Breast epithelium (tissue), 4 donors: ENCODE measurements at regions not wholly inside any gene's neighbourhood (a gene's known extent, or its start where the extent isn't known, plus 50 kb on each side); places are given as distances from the start of the nearest gene placed in this dataset.
"Not testable (repeated sequence)": the region's sequence is repeated elsewhere in the genome, so short reads cannot be mapped to it uniquely, and the experiment has no call there.

ENCODE experiments used
- DNase-seq, 2 donors: peaks; one replicate each; pipeline ENCODE4 v3.0.0-alpha.2; 2019; ENCODE audit warnings: low spot score in 2 of 2
- H3K27ac ChIP-seq, 2 donors: fragments of 200-600 bp; sonication (generic) in 1 of 2; one replicate each; pipeline ENCODE4 v1.5.1; 2016 to 2019; ENCODE audit warnings: mild to moderate bottlenecking in 1 of 2
- H3K27me3 ChIP-seq, 2 donors: fragments of 200-600 bp; sonication (generic) in 1 of 2; one replicate each; pipeline versions ENCODE4 v1.5.1 to v1.6.0; 2017 to 2019; ENCODE audit warnings: control low read depth in 1 of 2, mild to moderate bottlenecking in 1 of 2
- H3K36me3 ChIP-seq: fragments of 200-600 bp; one replicate; pipeline ENCODE4 v1.5.1; 2019
- H3K4me1 ChIP-seq, 2 donors: fragments of 200-600 bp; sonication (generic); one replicate each; pipeline ENCODE4 v1.5.1; 2016 to 2019; ENCODE audit warnings: control low read depth in 1 of 2
- H3K4me3 ChIP-seq, 3 donors: fragments of 200-600 bp; sonication (generic); 1 replicate in 2 of 3; 2 replicates in 1 of 3; pipeline ENCODE4 v1.5.1; 2016 to 2019; ENCODE audit warnings: mild to moderate bottlenecking in 3 of 3, moderate library complexity in 2 of 3
- H3K9me3 ChIP-seq, 2 donors: fragments of 200-600 bp; sonication (generic) in 1 of 2; one replicate each; pipeline ENCODE4 v1.5.1; 2016 to 2019; ENCODE audit warnings: control low read depth in 1 of 2
- CTCF ChIP-seq, 3 donors: fragments of 450-650 bp; IDR thresholded peaks; one replicate each; pipeline ENCODE4 v1.5.1; 2016 to 2017; ENCODE audit warnings: antibody characterized with exemption in 3 of 3, mild to moderate bottlenecking in 3 of 3, moderate library complexity in 3 of 3
- POLR2A ChIP-seq: fragments of 450-650 bp; IDR thresholded peaks from one replicate; pipeline ENCODE4 v1.6.1; 2016; ENCODE audit warnings: antibody characterized with exemption, mild to moderate bottlenecking, moderate library complexity
- POLR2AphosphoS5 ChIP-seq, 3 donors: sonication (generic); formaldehyde crosslinking; IDR thresholded peaks; one replicate each; pipeline ENCODE4 v1.6.1; 2017; ENCODE audit warnings: antibody characterized with exemption in 3 of 3
- intact Hi-C: fragments of 100-400 bp; cut with DNase I; formaldehyde crosslinking; loops from one replicate; pipeline ENCODE4 v1.15.1; 2023; ENCODE audit warnings: low total_unique reads

- H3K36me3 ChIP-seq = no peaks in the 10 kb centered on the region
- no peaks in the 10 kb centered on the region for H3K27me3 ChIP-seq
- DNase-seq = no peak
- H3K27ac ChIP-seq = no peak overlapping the region
- intact Hi-C loops = no loop called here
- H3K9me3 ChIP-seq = no peaks in the 10 kb centered on the region
- TF ChIP-seq POLR2A = no peak
- TF ChIP-seq CTCF (IDR thresholded peaks at IDR 0.05) = no peak
- no peak for TF ChIP-seq POLR2AphosphoS5 (IDR thresholded peaks at IDR 0.05)
- no peak overlapping the region for H3K4me3 ChIP-seq
- no peaks in the 10 kb centered on the region for H3K4me1 ChIP-seq
Measured at GRCh38 chr22:25495285-25495684, 69.2 kb upstream of the GRK3 start.

- Histone ChIP-seq H3K4me3 (no peak overlapping the region), H3K36me3 (no peaks in the 10 kb centered on the region), H3K4me1 (no peaks in the 10 kb centered on the region), H3K9me3 (no peaks in the 10 kb centered on the region), H3K27ac (no peak overlapping the region), H3K27me3 (no peaks in the 10 kb centered on the region)
- TF ChIP-seq POLR2A (no peak), CTCF (IDR thresholded peaks at IDR 0.05) (no peak), POLR2AphosphoS5 (IDR thresholded peaks at IDR 0.05) (no peak)
- DNase-seq = no peak
- intact Hi-C loops = loop anchor here (2.0 kb wide), 1 partner anchor 40 kb away; no protein-coding TSS in a partner anchor
Measured at GRCh38 chr22:25496396-25497064, 67.9 kb upstream of the GRK3 start.

- intact Hi-C loops = loop anchor here (2.0 kb wide), 1 partner anchor 40 kb away; no protein-coding TSS in a partner anchor
- H3K4me1 ChIP-seq = no peaks in the 10 kb centered on the region
Measured at GRCh38 chr22:25497181-25497641, 67.3 kb upstream of the GRK3 start.

GRCh38 chr22:25497716-25498115 lies 66.8 kb upstream of the GRK3 start:
- no peaks in the 10 kb centered on the region for H3K36me3 ChIP-seq
- intact Hi-C loops = loop anchor here (2.0 kb wide), 1 partner anchor 39 kb away; no protein-coding TSS in a partner anchor
- no peak overlapping the region for H3K4me3 ChIP-seq
- TF ChIP-seq POLR2A = no peak
- no peak for TF ChIP-seq POLR2AphosphoS5 (IDR thresholded peaks at IDR 0.05)
- no peak for TF ChIP-seq CTCF (IDR thresholded peaks at IDR 0.05)
- no peaks in the 10 kb centered on the region for H3K4me1 ChIP-seq
- H3K27ac ChIP-seq = peak overlapping the region in 1 of 2 donors; percentile 26
- H3K27me3 ChIP-seq = no peaks in the 10 kb centered on the region
- DNase-seq = no peak
- no peaks in the 10 kb centered on the region for H3K9me3 ChIP-seq

More at GRCh38 chr22:25497181-25497641, 67.3 kb upstream of the GRK3 start:
- Histone ChIP-seq H3K4me3 (no peak overlapping the region), H3K36me3 (no peaks in the 10 kb centered on the region), H3K9me3 (no peaks in the 10 kb centered on the region), H3K27me3 (no peaks in the 10 kb centered on the region), H3K27ac (no peak overlapping the region)
- DNase-seq = no peak
- no peak for TF ChIP-seq POLR2A
- no peak for TF ChIP-seq CTCF (IDR thresholded peaks at IDR 0.05)
- TF ChIP-seq POLR2AphosphoS5 (IDR thresholded peaks at IDR 0.05) = no peak

GRCh38 chr22:25500671-25501070 lies 63.8 kb upstream of the GRK3 start:
- H3K9me3 ChIP-seq, H3K27me3 ChIP-seq, H3K4me1 ChIP-seq, H3K27ac ChIP-seq, H3K36me3 ChIP-seq, intact Hi-C loops, H3K4me3 ChIP-seq, DNase-seq: not testable (repeated sequence)

- H3K27me3 ChIP-seq, H3K4me1 ChIP-seq, H3K27ac ChIP-seq, H3K36me3 ChIP-seq, H3K4me3 ChIP-seq, intact Hi-C loops, DNase-seq, H3K9me3 ChIP-seq: not testable (repeated sequence)
Measured at GRCh38 chr22:25504017-25504416, 60.5 kb upstream of the GRK3 start.
